ENCODE measurements at regions not wholly inside any gene's neighbourhood (a gene's known extent, or its start where the extent isn't known, plus 50 kb on each side); places are given as distances from the start of the nearest gene placed in this dataset.
"Not testable (repeated sequence)": the region's sequence is repeated elsewhere in the genome, so short reads cannot be mapped to it uniquely, and the experiment has no call there.

- DNase-seq = no peak
Measured at GRCh38 chr9:113705928-113706519, 170.1 kb upstream of the ZNF618 start.

GRCh38 chr9:113707953-113708695, 168.0 kb upstream of the ZNF618 start:
- no peak for DNase-seq

DNA sequence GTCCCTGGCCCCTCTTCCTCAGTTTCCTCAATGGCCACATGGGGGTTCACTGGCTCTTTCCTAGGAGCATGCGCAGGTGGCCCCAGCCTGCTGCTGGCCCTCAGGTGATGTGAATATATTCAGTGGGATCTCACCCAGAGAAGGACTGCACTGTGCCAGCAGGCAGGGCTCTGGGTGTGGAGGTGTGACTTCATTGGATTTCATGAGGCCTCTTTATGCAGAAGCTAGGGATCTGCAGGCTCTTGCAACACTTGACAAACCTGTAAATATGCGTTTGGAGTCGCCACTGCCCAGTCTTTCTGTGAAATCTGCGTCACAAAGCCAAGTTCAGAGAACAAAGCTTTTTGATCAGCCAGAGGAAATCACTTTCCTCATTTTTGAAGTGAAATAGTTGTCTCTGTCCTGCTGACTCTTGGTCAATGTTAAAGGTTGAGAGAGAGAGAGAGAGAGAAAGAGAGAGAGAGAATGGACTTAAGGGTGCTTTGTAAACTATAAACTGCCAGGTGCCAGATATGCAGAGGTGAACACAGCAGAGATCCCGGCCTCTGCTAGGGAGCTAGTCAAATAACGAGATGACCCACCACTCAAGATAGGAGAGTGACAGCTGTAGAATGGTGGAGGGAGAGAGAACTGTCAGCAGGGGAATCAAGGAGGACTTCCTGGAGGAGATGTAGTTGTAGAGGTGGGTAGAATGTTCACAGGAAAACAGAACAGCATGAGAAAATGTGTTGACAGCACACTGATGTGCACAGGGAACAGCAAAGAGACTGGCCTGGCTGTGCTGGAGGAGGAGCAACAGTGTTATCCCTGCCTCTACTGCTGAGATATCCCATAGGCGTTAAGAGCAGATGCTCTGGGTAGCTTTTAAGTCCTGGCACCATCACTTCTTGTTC, 167.0 kb upstream of the ZNF618 start:
- DNase-seq = no peak

DNA sequence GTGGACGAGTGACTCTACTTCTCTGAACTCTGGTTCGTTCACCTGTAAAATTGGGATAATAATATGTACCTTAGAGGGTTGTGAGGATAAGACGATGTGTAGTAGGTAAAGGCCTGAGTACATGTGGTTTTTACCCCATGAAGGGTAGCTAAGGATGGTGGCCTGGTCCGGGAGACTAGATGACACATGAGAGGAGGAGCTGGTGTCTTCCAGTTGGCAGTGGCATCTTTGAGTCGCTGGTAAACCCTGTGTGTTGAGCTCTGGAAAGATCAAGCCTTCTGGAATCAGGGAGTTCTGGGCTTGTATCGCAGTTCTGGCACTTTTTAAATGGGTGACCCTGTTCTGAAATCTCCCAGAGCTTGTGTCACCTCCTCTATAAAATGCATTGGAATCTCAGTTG, 166.4 kb upstream of the ZNF618 start:
- DNase-seq = no peak

DNA sequence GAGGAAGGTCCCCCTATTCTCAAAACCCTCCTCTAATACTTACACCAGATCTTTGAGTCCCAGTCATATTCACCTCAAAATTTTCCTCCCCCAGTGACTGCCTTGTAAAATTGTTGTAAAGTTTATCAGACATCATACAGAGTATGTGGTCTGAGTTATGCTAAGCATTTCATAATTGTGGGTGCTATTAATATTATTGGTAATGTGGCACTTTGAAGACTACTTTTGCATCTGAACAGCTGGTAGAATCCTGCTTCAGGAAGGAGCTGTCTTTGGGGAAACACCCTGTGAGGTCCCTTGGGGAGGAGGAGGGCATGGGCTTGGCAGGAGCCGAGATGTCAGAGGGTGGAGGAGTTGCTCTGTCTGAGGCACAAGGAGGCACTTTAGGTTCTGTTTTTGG, 164.9 kb upstream of the ZNF618 start:
- no peak for DNase-seq

DNA sequence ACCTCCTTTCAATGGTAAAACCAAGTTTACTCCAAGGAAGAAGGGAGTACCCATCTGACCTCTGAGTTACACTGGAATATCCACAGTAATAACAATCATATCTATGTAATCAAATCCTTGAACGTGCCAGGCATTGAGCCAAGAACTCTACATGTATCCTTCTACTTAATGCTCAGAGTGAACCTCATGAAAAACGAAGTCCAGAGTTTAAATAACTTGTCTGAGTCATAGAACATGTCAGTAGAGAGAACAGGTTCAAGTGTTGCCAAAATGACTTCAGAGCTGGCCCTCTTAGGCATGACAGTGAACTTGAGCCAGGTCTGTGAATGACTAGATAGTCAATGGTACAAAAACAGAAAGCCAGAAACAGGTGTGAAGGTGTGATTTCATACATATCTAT, 164.1 kb upstream of the ZNF618 start:
- DNase-seq = no peak

DNA sequence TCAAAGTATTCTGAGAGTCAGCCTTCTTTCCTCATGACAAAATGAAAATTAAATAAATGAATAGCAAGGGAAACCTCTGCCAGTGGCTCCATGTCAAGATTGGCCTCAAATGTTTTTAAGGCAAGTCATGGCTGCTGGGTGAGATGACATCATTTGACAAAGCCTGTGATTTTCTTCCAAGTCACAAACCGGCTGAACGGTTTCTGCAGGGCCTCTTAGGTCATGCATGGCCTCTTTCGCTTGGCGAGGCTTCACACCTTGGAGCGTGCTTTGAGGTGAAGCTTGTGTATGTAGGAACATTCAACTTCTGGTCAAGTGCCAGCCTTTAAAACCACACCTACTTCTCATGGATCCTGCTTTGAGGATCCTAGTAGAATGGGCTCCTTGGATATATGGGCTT, 161.0 kb upstream of the ZNF618 start:
- DNase-seq = no peak

DNA sequence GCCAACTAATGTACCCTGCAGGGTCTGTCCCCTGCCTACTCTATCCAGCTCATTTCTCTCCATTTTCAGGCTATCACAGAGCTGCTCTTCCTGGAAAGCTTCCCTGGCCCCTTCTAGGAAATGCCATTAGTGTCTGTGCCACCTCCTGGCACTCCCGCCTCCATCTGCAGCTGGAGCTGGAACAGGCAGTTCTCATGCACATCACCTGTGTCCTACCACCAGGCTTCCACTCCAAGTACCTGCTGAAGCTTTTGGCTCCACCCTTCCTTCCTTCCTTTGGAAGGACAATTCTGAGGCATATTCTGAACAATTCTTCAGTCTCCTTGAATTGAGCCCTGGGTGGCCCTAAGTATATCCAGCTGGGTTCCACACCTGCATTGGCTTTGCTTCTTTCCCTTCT, 156.2 kb upstream of the ZNF618 start:
- DNase-seq = no peak

DNA sequence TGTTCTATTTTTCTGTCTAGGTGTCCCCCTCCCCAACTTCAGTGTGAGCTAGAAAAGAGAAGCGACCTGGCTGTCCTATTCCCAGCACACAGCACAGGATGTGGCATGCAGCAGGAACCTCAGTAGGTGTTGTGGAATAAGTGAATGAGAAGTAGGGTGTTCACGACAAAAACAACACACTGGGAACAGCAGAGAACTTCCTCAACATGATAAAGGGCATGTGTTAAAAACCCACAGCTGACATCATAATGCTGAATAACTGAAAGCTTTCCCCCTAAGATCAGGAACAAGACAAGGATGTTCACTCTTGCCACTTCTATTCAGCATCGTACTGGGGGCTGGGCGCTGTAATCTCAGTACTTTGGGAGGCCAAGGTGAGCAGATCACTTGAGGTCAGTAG, 155.6 kb upstream of the ZNF618 start:
- no peak for DNase-seq

- DNase-seq = no peak
Measured at GRCh38 chr9:113721856-113722255, 154.3 kb upstream of the ZNF618 start.

DNA sequence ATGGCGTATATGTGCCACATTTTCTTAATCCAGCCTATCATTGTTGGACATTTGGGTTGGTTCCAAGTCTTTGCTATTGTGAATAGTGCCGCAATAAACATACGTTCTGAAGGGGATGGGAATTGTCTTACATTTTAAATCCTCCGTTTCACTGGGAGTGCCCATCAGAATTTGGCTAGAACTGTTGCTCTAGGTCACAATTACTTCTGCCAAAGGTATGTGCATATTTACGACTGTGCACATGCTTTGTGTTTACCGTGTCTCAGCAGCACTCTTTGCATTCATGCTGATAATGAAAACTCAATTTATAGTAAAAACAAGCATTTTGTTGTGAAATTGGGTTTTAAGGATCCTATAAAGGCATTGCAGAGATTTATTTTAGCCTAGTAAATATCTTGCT, 151.9 kb upstream of the ZNF618 start:
- DNase-seq = no peak

GRCh38 chr9:113728989-113729388, 147.1 kb upstream of the ZNF618 start:
- no peak for DNase-seq

GRCh38 chr9:113734826-113735225, 141.3 kb upstream of the ZNF618 start:
- DNase-seq = no peak

GRCh38 chr9:113737517-113738271, 138.4 kb upstream of the ZNF618 start:
- peak; percentile 31 for DNase-seq

- DNase-seq = no peak
Measured at GRCh38 chr9:113738496-113738892, 137.6 kb upstream of the ZNF618 start.

DNA sequence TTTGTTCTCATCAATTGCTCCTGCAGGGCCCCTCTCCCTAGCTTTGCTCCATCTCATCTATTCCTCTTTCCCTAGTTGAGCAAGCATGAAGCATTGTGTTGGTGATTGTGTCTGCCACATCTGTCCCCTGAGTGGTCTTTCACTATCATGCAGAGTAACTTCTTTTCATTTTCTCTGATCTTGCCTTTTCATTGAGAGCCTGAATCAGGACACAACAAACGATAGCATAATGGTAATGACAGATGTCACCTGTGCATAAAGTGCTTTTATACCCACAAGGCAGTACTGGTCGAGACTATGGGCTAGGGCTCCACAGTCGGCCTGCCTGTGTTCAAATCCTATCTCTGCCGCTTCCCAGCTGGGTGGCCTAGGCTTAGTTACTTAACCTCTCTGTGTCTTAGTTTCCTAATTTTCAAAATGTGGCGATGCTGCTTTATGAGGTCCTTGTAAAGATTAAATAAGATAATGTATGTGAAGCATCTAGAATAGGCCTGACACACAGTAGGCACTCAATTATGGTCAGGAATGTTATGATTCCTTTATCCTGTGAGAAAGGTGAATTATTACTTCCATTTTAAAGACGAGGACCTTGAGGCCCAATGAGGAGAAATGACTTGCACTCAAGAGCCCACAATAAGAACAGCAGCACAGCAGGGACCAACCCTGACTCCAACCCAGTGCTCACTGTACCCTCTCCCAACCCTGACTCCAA, 137.1 kb upstream of the ZNF618 start:
- DNase-seq = no peak

DNA sequence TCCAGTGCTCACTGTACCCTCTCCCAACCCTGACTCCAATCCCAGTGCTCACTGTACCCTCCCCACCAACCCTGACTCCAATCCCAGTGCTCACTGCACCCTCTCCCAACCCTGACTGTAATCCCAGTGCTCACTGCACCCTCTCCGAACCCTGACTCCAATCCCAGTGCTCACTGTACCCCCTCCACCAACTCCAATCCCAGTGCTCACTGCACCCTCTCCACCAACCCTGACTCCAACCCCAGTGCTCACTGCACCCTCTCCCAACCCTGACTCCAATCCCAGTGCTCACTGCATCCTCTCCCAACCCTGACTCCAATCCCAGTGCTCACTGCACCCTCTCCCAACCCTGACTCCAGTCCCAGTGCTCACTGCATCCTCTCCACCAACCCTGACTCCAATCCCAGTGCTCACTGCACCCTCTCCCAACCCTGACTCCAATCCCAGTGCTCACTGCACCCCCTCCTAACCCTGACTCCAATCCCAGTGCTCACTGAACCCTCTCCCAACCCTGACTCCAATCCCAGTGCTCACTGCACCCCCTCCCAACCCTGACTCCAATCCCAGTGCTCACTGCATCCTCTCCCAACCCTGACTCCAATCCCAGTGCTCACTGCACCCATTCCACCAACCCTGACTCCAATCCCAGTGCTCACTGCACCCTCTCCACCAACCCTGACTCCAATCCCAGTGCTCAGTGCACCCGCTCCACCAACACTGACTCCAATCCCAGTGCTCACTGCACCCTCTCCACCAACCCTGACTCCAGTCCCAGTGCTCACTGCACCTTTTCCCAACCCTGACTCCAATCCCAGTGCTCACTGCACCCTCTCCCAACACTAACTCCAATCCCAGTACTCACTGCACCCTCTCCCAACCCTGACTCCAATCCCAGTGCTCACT, 136.3 kb upstream of the ZNF618 start:
- not testable (repeated sequence) for DNase-seq

DNA sequence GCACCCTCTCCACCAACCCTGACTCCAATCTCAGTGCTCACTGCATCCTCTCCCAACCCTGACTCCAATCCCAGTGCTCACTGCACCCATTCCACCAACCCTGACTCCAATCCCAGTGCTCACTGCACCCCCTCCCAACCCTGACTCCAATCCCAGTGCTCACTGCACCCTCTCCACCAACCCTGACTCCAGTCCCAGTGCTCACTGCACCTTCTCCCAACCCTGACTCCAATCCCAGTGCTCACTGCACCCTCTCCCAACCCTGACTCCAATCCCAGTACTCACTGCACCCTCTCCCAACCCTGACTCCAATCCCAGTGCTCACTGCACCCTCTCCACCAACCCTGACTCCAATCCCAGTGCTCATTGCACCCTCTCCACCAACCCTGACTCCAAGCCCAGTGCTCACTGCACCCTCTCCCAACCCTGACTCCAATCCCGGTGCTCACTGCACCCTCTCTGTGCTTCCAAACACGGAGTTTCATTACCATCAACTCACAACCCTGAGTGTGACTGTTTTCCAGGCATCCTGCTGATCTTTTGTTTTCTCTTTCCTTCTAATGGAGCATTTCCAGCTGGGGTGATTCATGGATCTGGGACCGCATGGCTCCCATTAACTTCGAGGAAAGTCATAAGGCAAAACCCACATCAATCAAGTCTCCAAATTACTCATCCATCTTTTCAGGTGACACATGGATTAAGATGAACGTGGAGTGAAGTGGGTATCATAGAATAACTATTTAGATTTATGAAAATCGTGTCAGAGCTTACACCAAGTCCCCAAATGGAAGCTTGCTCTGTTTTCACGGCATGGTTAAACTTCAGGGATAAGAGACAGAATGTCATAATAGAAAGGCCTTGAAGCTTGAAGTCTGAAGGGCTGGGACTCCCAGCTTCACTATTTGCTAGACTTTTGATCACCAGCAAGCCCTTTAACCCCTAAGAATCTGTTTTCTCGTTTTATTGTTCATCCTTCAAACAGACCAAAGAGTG, 135.3 kb upstream of the ZNF618 start:
- DNase-seq = not testable (repeated sequence)

DNA sequence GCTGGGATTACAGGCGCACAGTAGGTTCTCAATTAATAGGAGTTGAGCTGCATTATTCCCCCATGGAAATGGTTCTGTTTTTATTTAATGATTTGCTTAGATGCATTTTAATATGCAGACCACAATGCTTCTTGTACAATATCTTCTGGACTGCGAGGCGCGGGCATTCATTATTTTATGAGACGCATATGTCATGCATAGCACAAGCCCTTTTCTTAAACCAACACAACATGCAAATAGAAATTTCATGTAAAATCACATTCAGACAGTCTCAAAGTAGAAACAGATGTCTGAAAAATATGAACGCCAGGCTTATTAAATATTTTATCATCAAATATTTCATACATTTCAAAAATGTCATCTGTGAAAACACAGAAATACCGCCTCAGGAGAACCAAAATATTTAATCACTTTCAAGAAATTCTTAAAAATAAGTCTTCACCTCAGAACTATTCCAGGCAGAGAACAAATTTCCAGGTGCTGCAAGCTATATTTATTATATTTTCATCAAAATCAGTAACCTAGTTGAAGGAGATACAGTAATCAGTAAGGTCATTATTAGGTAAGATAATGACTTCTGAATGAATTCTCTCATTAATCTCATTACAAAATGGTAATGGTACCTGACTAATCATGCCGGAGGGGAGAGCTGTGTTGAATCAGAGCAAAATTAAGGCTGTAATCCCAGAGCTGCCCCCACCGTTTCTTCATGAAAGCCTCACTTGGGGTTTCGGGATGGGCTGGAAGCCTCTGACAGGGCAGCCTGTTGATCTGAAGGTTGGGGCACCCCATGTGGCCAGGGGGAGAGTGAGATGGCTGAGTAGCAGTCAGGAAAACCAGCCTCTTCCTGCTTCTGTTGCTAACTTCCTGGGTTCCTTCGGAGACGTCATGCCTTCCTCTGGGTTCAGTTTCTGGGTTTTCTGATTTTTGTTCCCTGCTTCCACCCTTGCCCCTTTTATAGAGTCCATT, 133.9 kb upstream of the ZNF618 start:
- DNase-seq = no peak
